ENCODE measurements at regions not wholly inside any gene's neighbourhood (a gene's known extent, or its start where the extent isn't known, plus 50 kb on each side); places are given as distances from the start of the nearest gene placed in this dataset.

DNA sequence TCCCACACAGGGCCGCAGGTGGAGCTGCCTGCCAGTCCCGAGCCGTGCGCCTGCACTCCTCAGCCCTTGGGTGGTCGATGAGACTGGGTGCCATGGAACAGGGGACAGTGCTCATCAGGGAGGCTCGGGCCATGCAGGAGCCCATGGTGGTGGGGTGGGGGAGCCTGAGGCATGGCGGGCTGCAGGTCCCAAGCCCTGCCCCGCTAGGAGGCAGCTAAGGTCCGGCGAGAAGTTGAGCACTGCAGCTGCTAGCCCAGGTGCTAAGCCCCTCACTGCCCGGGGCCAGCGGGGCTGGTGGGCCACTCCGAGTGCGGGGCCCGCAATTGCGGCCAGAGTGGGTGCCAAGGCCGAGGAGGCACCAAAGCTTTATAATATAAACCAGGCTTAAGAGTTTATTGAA, 479.7 kb downstream of the MMUT start:
- TF ChIP-seq CTCF (conservative IDR thresholded peaks at IDR 0.05; ENCODE audit: low read depth, low read length): no peak
- no peak for TF ChIP-seq EZH2 (IDR thresholded peaks at IDR 0.05; ENCODE audit: low read length, unreplicated experiment)
- no peak for TF ChIP-seq EZH2phosphoT487 (IDR thresholded peaks at IDR 0.05; ENCODE audit: borderline replicate concordance, low read length)

All from PC-3 (cell line).